GM13976 (cell line): ENCODE measurements at regions not wholly inside any gene's neighbourhood (a gene's known extent, or its start where the extent isn't known, plus 50 kb on each side); places are given as distances from the start of the nearest gene placed in this dataset.

Source experiments
- DNase-seq: peaks from one replicate; pipeline ENCODE4 v3.0.0; 2012; ENCODE audit warnings: low spot score
- CTCF ChIP-seq: IDR thresholded peaks from 2 replicates; pipeline ENCODE4 v1.5.1; 2012; ENCODE audit warnings: borderline replicate concordance, mild to moderate bottlenecking; ENCODE audit not compliant: insufficient read depth; ENCODE audit errors: extremely low read depth, missing control alignments, control extremely low read depth
- in situ Hi-C: fragments of 300-500 bp; cut with MboI; formaldehyde crosslinking; loops from one replicate; pipeline ENCODE4 v1.12.0; 2022; ENCODE audit warnings: low sequenced_read_pairs, mixed read lengths, inconsistent platforms; ENCODE audit not compliant: unreplicated experiment

GRCh38 chr22:47697861-47698260, 935.4 kb downstream of the TBC1D22A start:
- in situ Hi-C loops = no loop called here
- TF ChIP-seq CTCF = no peak
- no peak for DNase-seq

- TF ChIP-seq CTCF = no peak
- no peak for DNase-seq
- in situ Hi-C loops = no loop called here
Observed at GRCh38 chr22:47696776-47697175, 934.3 kb downstream of the TBC1D22A start.

- TF ChIP-seq CTCF = no peak
- DNase-seq = no peak
- in situ Hi-C loops = no loop called here
Observed at GRCh38 chr22:47695176-47695575, 932.7 kb downstream of the TBC1D22A start.

GRCh38 chr22:47694536-47695130, 932.2 kb downstream of the TBC1D22A start:
- no peak for DNase-seq
- no peak for TF ChIP-seq CTCF
- in situ Hi-C loops = no loop called here

GRCh38 chr22:47693606-47694005, 931.2 kb downstream of the TBC1D22A start:
- no peak for DNase-seq
- in situ Hi-C loops = no loop called here

GRCh38 chr22:47692811-47693210, 930.4 kb downstream of the TBC1D22A start:
- TF ChIP-seq CTCF = no peak
- in situ Hi-C loops = no loop called here
- no peak for DNase-seq

More at GRCh38 chr22:47693606-47694005, 931.2 kb downstream of the TBC1D22A start:
- TF ChIP-seq CTCF = no peak

- TF ChIP-seq CTCF = no peak
- in situ Hi-C loops = no loop called here
- no peak for DNase-seq
Observed at GRCh38 chr22:47691152-47691895, 928.9 kb downstream of the TBC1D22A start.
